Sciatic nerve (tissue), 2 donors: ENCODE measurements at regions not wholly inside any gene's neighbourhood (a gene's known extent, or its start where the extent isn't known, plus 50 kb on each side); places are given as distances from the start of the nearest gene placed in this dataset.
A peak's percentile ranks its signal among the peaks of the same experiment; 100 is the strongest.
"Not testable (repeated sequence)": the region's sequence is repeated elsewhere in the genome, so short reads cannot be mapped to it uniquely, and the experiment has no call there.

Source experiments
- ATAC-seq: fragments of 200-7000 bp; cut with Tn5 transposase; one replicate; pipeline ENCODE4 v1.9.1; 2020; ENCODE audit warnings: mild to moderate bottlenecking, moderate library complexity
- DNase-seq: peaks from one replicate; pipeline ENCODE4 v3.0.0-alpha.2; 2020; ENCODE audit warnings: low spot score
- intact Hi-C: fragments of 100-400 bp; cut with DNase I; formaldehyde crosslinking; loops from one replicate; pipeline ENCODE4 v1.14.2; 2022
- donor health status: DM: no; HTN: no; CAD: no.
- donor health status: DM: no; HTN: no; CAD: no.

GRCh38 chr5:110865400-110866094 lies 126.7 kb downstream of the SLC25A46 start:
- ATAC-seq = no peak
- intact Hi-C loops = no loop called here
- DNase-seq = no peak

DNA sequence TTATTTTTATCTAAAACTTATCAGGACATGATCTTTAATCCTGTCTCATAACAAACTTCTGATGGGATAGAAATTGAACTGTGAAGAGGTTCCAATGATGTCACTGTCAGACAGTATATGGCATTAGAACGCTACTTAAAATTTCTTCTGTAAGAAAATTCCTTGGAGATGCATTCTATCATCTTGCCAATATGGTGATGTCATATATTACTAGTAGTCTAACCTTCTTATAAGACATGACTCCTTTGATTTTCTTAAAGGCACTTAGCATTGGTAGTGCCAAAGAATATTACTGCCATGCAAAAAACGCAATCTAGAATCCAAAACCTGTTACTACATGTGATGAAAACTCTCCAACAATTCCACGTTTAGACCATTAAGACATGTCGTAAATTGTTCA lies 131.1 kb downstream of the SLC25A46 start:
- intact Hi-C loops = no loop called here
- no peak for DNase-seq
- ATAC-seq = no peak

GRCh38 chr5:110872200-110872599 lies 133.4 kb downstream of the SLC25A46 start:
- intact Hi-C loops = no loop called here
- DNase-seq (no peak), ATAC-seq (peak; percentile 34)

DNA sequence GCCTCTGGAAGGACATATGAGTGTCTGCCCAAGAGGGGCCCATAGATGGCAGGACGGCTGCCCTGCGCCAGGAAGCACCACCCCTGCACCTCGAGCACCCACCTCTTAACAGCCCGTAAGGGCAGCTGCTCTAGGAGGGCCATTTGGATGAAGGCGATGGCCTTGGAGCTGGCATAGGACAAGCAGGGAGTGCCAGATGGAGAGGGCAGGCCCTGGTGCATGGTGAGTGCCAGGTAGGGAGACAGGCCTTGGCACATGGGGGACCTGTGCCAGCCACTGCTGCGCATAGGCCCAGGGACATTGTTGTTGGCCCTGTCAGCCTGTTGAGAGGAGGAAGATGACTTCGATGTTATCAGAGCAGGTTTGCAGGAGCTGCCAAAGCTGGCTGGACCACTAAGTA lies 134.2 kb downstream of the SLC25A46 start:
- intact Hi-C loops = no loop called here
- no peak for DNase-seq
- no peak for ATAC-seq

DNA sequence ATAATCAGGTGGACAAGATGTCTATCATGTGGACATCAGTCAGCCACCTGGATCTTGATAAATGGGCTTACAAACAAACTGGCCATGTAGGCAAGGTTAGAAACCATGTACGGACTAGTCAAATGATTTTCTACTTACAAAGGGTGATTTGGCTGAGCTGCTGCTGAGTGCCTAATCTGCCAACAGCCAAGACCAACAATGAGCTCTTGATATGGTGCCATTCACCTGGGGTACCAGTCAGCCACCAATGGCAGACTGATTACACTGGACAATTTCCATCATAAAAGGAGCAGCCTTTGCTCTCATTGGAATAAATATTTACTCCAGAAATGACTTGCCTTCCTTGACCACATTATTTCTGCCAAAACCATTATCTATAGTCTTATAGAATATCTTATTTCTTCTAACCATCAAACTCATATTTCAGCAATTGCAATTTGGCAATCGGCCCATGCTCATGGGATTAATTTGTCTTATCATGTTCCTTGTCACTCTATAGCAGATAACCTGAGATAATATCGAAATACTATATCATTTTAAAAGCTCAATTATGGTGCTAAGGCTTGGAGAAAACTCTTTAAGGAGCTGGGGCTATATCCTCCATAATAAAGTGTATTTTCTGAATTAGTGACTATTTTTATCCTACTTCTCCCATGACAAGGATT lies 135.1 kb downstream of the SLC25A46 start:
- intact Hi-C loops = no loop called here

GRCh38 chr5:110875115-110875514 lies 136.3 kb downstream of the SLC25A46 start:
- ATAC-seq, intact Hi-C loops, DNase-seq: not testable (repeated sequence)

More for the DNA sequence above, 135.1 kb downstream of the SLC25A46 start:
- DNase-seq (no peak), ATAC-seq (no peak)

DNA sequence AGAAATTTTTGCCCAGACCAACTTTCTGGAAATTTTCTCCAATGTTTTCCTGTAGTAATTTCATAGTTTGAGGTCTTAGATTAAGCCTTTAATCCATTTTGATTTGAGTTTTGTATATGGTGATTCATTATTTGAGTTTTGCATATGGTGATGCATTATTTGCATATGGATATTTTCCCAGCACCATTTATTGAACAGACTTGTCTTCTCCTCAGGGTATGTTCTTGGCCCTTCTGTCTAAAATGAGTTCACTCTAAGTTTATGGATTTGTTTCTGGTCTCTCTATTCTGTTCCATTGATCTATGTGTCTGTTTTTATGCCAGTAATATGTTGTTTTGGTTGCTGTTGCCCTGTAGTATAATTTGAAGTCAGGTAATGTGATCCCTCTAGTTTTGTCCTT lies 139.3 kb downstream of the SLC25A46 start:
- no peak for ATAC-seq
- intact Hi-C loops = no loop called here

GRCh38 chr5:110879675-110880074 lies 140.9 kb downstream of the SLC25A46 start:
- DNase-seq (no peak), ATAC-seq (no peak)
- intact Hi-C loops = no loop called here

More for the DNA sequence above, 139.3 kb downstream of the SLC25A46 start:
- no peak for DNase-seq

- DNase-seq (no peak), ATAC-seq (peak; percentile 44)
- intact Hi-C loops = no loop called here
These were observed 141.6 kb downstream of the SLC25A46 start for GRCh38 chr5:110880413-110880812.

- no peak for ATAC-seq
- no peak for DNase-seq
- intact Hi-C loops = no loop called here
These were observed 145.2 kb downstream of the SLC25A46 start for GRCh38 chr5:110884005-110884404.

- ATAC-seq, DNase-seq, intact Hi-C loops: not testable (repeated sequence)
These were observed 148.4 kb downstream of the SLC25A46 start for GRCh38 chr5:110887170-110887569.

DNA sequence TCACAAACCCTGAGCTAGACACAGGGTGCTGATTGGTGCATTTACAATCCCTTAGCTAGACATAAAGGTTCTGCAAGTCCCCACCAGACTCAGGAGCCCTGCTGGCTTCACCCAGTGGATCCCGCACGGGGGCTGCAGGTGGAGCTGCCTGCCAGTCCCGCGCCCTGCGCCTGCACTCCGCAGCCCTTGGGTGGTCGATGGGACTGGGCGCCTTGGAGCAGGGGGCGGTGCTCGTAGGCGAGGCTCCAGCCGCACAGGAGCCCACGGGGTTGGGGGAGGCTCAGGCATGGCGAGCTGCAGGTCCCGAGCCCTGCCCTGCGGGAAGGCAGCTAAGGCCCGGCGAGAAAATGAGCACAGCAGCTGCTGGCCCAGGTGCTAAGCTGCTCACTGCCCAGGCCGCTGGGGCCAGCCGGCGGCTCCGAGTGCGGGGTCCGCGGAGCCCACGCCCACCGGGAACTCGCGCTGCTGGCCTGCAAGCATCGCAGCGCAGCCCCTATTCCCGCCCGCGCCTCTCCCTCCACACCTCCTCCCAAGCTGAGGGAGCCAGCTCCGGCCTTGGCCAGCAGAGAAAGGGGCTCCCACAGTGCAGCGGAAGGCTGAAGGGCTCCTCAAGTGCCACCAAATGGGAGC lies 155.2 kb downstream of the SLC25A46 start:
- intact Hi-C loops, ATAC-seq, DNase-seq: not testable (repeated sequence)

DNA sequence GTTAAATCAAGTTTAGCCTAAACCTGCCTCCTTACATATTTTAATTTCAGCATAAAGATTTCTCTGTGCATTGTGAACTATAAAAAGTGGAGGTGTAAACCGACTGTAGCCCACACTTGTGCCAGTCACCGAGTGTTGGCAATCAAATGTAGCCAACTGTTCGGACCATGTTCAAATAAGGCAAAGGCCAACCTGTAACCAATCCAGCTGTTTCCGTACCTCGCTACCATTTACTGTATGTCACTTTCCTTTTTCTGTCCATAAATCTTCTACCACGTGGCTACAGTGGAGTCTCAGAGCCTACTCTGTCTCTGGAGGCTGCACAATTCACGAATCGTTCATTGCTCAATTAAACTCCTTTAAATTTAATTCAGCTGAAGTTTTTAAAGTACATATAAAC lies 156.0 kb downstream of the SLC25A46 start:
- DNase-seq (no peak), ATAC-seq (no peak)
- intact Hi-C loops = no loop called here

GRCh38 chr5:110896901-110897300 lies 158.1 kb downstream of the SLC25A46 start:
- intact Hi-C loops = no loop called here
- no peak for DNase-seq

DNA sequence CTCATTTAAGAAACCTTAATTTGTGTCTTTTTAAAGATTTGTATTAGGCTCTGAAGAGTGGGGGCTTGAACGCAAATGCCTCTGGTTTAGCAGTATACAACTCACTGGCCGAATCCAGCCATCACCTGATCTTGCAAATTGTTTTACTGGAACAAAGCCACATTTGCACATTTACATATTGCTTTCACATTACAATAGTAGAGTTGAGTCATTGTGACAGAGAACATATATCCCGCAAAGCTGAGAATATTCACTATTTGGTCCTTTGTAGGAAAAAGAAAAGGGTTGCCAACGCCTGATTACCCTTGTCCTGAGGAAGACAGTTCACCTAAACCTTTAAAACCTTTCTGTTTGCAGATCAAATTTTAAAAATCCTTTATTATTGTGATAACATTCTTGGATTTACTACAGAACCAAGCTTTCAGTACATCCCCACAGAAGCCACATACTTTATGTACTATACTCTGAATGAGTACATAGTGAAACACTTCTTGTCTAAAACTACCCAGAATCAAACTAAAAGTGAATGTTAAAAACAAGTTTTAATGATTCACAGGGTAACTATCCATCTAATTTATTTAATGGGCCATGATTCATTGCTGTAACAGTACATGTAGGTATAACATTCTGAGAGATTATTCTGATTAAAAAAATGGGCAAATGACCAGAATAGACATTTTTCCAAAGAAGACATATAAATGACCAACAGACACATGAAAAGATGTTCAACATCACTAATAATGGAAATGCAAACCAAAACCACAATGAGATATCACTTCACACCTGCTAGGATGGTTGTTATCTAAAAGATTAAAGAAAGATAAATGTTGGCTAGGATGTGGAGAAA lies 161.0 kb downstream of the SLC25A46 start:
- ATAC-seq = no peak
- DNase-seq = no peak
- intact Hi-C loops = no loop called here

More at GRCh38 chr5:110896901-110897300, 158.1 kb downstream of the SLC25A46 start:
- no peak for ATAC-seq

DNA sequence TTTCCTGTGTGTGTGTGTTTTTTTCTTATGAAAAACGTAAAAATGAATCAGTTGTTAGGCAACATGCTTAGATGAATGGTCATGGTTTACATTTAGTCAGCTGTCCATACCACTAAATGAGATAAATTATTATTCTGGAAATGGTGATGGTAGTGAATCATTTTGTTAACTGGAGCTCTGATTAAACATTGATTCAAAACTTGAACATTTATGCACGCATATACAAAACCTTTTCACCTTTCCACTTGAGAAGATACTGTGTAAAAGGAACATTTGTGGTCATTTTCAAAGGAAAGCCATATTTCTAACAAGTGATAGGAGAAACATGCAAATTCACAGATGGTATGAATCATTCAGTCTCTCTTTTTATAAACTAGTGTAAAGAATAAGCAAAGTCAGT lies 162.0 kb downstream of the SLC25A46 start:
- ATAC-seq (no peak), DNase-seq (no peak)
- intact Hi-C loops = no loop called here

DNA sequence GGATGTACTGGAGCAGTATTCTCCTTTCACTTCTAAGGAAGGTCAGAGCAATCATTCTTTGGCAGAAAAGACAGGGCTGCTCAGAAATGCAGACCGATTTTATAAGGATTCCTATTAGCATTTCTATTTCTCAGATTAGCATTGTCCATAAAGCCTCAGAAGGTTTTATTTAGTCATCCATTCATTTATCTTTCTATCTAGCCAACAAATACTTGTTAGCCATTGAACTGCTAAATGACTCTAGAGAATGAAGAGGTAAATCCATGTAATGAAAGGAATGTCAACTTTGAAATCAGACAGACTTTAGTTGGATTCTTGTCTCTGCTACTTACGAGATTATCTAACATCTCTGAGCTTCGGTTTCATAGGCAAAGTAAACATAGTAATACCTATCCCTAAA lies 165.2 kb downstream of the SLC25A46 start:
- ATAC-seq = no peak
- intact Hi-C loops = no loop called here

GRCh38 chr5:110908848-110909247 lies 162.7 kb upstream of the TSLP start:
- intact Hi-C loops = no loop called here
- no peak for DNase-seq
- no peak for ATAC-seq

More for the DNA sequence above, 165.2 kb downstream of the SLC25A46 start:
- DNase-seq = no peak

DNA sequence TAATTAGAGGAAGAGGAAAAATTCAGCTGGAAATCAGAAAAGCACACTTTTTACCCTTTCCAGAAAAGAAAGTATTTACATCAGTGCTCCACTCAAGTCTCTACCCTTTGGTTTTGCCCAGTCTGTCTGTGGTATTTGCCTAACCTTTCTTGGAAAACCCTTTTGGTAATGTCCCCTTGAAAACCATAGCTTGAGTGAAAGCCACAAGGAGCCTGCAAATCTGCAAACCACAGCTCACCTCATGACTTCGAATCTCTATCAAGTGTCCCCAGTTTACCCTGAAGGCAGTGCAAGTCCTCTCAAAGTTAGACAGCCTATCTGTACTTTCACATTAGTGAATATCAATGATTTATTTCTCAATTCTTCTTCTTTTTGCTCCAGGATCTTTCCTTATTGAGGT lies 162.1 kb upstream of the TSLP start:
- ATAC-seq = no peak
- intact Hi-C loops = no loop called here
- no peak for DNase-seq
